ENCODE measurements at regions not wholly inside any gene's neighbourhood (a gene's known extent, or its start where the extent isn't known, plus 50 kb on each side); places are given as distances from the start of the nearest gene placed in this dataset.

- TF ChIP-seq CTCF (conservative IDR thresholded peaks at IDR 0.05; ENCODE audit: low read length) (no peak), EZH2phosphoT487 (IDR thresholded peaks at IDR 0.05; ENCODE audit: borderline replicate concordance) (no peak)
Measured at GRCh38 chr9:26112724-26113123, 434.5 kb upstream of the TUSC1 start.
